ENCODE measurements at regions not wholly inside any gene's neighbourhood (a gene's known extent, or its start where the extent isn't known, plus 50 kb on each side); places are given as distances from the start of the nearest gene placed in this dataset.

GRCh38 chr4:26122690-26123089, 198.1 kb upstream of the RBPJ start:
- H3K36me3 ChIP-seq: 0 out of 22 replicates have a peak, but pooled peaks cover 0 to 2% (median 0%) of the 10 kb centered on the region in 11 experiments
- TF ChIP-seq Cebpa-rat (IDR thresholded peaks at IDR 0.05): no peak
- no peak overlapping the region for H3K4me3 ChIP-seq
- no peaks in the 10 kb centered on the region for H4K20me1 ChIP-seq
- peaks cover 9 to 23% (median 11%) of the 10 kb centered on the region in 10 experiments; a peak in 18 of 20 replicates for H3K4me1 ChIP-seq
- H3K9me3 ChIP-seq (replicated peaks in 1 of 11): peaks cover 0 to 54% (median 5%) of the 10 kb centered on the region in 11 experiments; a peak in 10 of 22 replicates
- no peak overlapping the region for H3K9ac ChIP-seq
- no peak overlapping the region for H3K4me2 ChIP-seq
- no peak overlapping the region for H3K27ac ChIP-seq
- H3K27me3 ChIP-seq: no peaks in the 10 kb centered on the region

- Histone ChIP-seq H3K4me2 (peak overlapping the region in 1 of 11 experiments; percentile 37; a peak in 1 of 22 replicates), H3K9me3 (replicated peaks in 1 of 11) (peaks cover 0 to 57% (median 16%) of the 10 kb centered on the region in 11 experiments; a peak in 16 of 22 replicates), H3K4me1 (peaks cover 9 to 23% (median 11%) of the 10 kb centered on the region in 10 experiments; a peak in 18 of 20 replicates), H4K20me1 (no peaks in the 10 kb centered on the region), H3K36me3 (0 out of 22 replicates have a peak, but pooled peaks cover 0 to 12% (median 0%) of the 10 kb centered on the region in 11 experiments), H3K4me3 (no peak overlapping the region), H3K27me3 (no peaks in the 10 kb centered on the region), H3K27ac (no peak overlapping the region), H3K9ac (no peak overlapping the region)
- no peak for TF ChIP-seq Cebpa-rat (IDR thresholded peaks at IDR 0.05)
Observed at GRCh38 chr4:26124753-26125321, 196.0 kb upstream of the RBPJ start.

GRCh38 chr4:26126143-26126718, 194.6 kb upstream of the RBPJ start:
- no peaks in the 10 kb centered on the region for H3K27me3 ChIP-seq
- 0 out of 22 replicates have a peak, but pooled peaks cover 0 to 12% (median 0%) of the 10 kb centered on the region in 11 experiments for H3K36me3 ChIP-seq
- no peak overlapping the region for H3K9ac ChIP-seq
- peak overlapping the region; percentile 28 to 55 (median 43); a peak in 19 of 22 replicates for H3K4me2 ChIP-seq
- peaks cover 0 to 59% (median 16%) of the 10 kb centered on the region in 11 experiments; a peak in 16 of 22 replicates for H3K9me3 ChIP-seq (replicated peaks in 1 of 11)
- no peaks in the 10 kb centered on the region for H4K20me1 ChIP-seq
- H3K4me3 ChIP-seq: no peak overlapping the region
- no peak for TF ChIP-seq Cebpa-rat (IDR thresholded peaks at IDR 0.05)
- peaks cover 10 to 19% (median 12%) of the 10 kb centered on the region in 10 experiments; a peak in 19 of 20 replicates for H3K4me1 ChIP-seq
- no peak overlapping the region for H3K27ac ChIP-seq

GRCh38 chr4:26126994-26127393, 193.8 kb upstream of the RBPJ start:
- Histone ChIP-seq H3K4me3 (no peak overlapping the region), H3K9me3 (replicated peaks in 1 of 11) (peaks cover 0 to 59% (median 16%) of the 10 kb centered on the region in 11 experiments; a peak in 16 of 22 replicates), H3K27ac (no peak overlapping the region), H3K27me3 (no peaks in the 10 kb centered on the region), H3K4me1 (peaks cover 18 to 27% (median 20%) of the 10 kb centered on the region in 10 experiments), H3K4me2 (peak overlapping the region in 2 of 11 experiments; percentile 39 to 54; a peak in 2 of 22 replicates), H3K9ac (no peak overlapping the region), H4K20me1 (no peaks in the 10 kb centered on the region), H3K36me3 (0 out of 22 replicates have a peak, but pooled peaks cover 0 to 12% (median 0%) of the 10 kb centered on the region in 11 experiments)
- no peak for TF ChIP-seq Cebpa-rat (IDR thresholded peaks at IDR 0.05)

GRCh38 chr4:26127851-26128337, 192.9 kb upstream of the RBPJ start:
- Histone ChIP-seq H3K27me3 (no peaks in the 10 kb centered on the region), H3K36me3 (0 out of 22 replicates have a peak, but pooled peaks cover 0 to 12% (median 0%) of the 10 kb centered on the region in 11 experiments), H3K4me2 (no peak overlapping the region), H4K20me1 (no peaks in the 10 kb centered on the region), H3K27ac (no peak overlapping the region), H3K4me3 (no peak overlapping the region), H3K9me3 (replicated peaks in 1 of 11) (peaks cover 0 to 54% (median 16%) of the 10 kb centered on the region in 11 experiments; a peak in 16 of 22 replicates), H3K9ac (no peak overlapping the region), H3K4me1 (peaks cover 27 to 36% (median 28%) of the 10 kb centered on the region in 10 experiments)
- TF ChIP-seq Cebpa-rat (IDR thresholded peaks at IDR 0.05): no peak

- no peak overlapping the region for H3K4me3 ChIP-seq
- H3K4me1 ChIP-seq: peaks cover 27 to 44% (median 31%) of the 10 kb centered on the region in 10 experiments
- no peak overlapping the region for H3K9ac ChIP-seq
- H3K27me3 ChIP-seq: no peaks in the 10 kb centered on the region
- H3K4me2 ChIP-seq: no peak overlapping the region
- no peaks in the 10 kb centered on the region for H4K20me1 ChIP-seq
- peaks cover 0 to 21% (median 0%) of the 10 kb centered on the region in 11 experiments; a peak in 2 of 22 replicates for H3K36me3 ChIP-seq
- TF ChIP-seq Cebpa-rat (IDR thresholded peaks at IDR 0.05): no peak
- no peak overlapping the region for H3K27ac ChIP-seq
- H3K9me3 ChIP-seq (replicated peaks in 1 of 11): peaks cover 10 to 57% (median 26%) of the 10 kb centered on the region in 11 experiments; a peak in 20 of 22 replicates
Observed at GRCh38 chr4:26130173-26130572, 190.6 kb upstream of the RBPJ start.

GRCh38 chr4:26130841-26131432, 189.9 kb upstream of the RBPJ start:
- H3K4me1 ChIP-seq: peaks cover 23 to 40% (median 26%) of the 10 kb centered on the region in 10 experiments
- peaks cover 0 to 21% (median 0%) of the 10 kb centered on the region in 11 experiments; a peak in 2 of 22 replicates for H3K36me3 ChIP-seq
- no peak overlapping the region for H3K9ac ChIP-seq
- no peak overlapping the region for H3K4me3 ChIP-seq
- H3K27me3 ChIP-seq: no peaks in the 10 kb centered on the region
- H3K4me2 ChIP-seq: peak overlapping the region in 10 of 11 experiments; percentile 40 to 74 (median 62); a peak in 15 of 22 replicates
- no peaks in the 10 kb centered on the region for H4K20me1 ChIP-seq
- peaks cover 14 to 58% (median 31%) of the 10 kb centered on the region in 11 experiments; a peak in 20 of 22 replicates for H3K9me3 ChIP-seq (replicated peaks in 1 of 11)
- TF ChIP-seq Cebpa-rat (IDR thresholded peaks at IDR 0.05): no peak
- no peak overlapping the region for H3K27ac ChIP-seq

- Histone ChIP-seq H3K27me3 (no peaks in the 10 kb centered on the region), H3K36me3 (peaks cover 0 to 21% (median 0%) of the 10 kb centered on the region in 11 experiments; a peak in 2 of 22 replicates), H3K4me3 (no peak overlapping the region), H3K9me3 (replicated peaks in 1 of 11) (peaks cover 14 to 58% (median 31%) of the 10 kb centered on the region in 11 experiments; a peak in 20 of 22 replicates), H3K4me1 (peaks cover 17 to 41% (median 20%) of the 10 kb centered on the region in 10 experiments), H3K27ac (no peak overlapping the region), H4K20me1 (no peaks in the 10 kb centered on the region), H3K9ac (no peak overlapping the region), H3K4me2 (peak overlapping the region; percentile 40 to 74 (median 62))
- TF ChIP-seq Cebpa-rat (IDR thresholded peaks at IDR 0.05): no peak
Observed at GRCh38 chr4:26131711-26132110, 189.1 kb upstream of the RBPJ start.
